ENCODE measurements at regions not wholly inside any gene's neighbourhood (a gene's known extent, or its start where the extent isn't known, plus 50 kb on each side); places are given as distances from the start of the nearest gene placed in this dataset.

- Histone ChIP-seq H3K27ac (ENCODE audit: insufficient read depth in 1 of 2, low read depth in 1 of 2, low read length in 2 of 2, poor library complexity in 1 of 2, severe bottlenecking in 2 of 2) (no peak overlapping the region), H3K27me3 (replicated peaks in 2 of 5; ENCODE audit: control insufficient read depth in 4 of 5, insufficient read depth in 5 of 5, low read length in 4 of 5) (no peaks in the 10 kb centered on the region), H3K4me3 (ENCODE audit: control insufficient read depth in 1 of 7, extremely low read depth in 1 of 7, insufficient read depth in 4 of 7, low read depth in 2 of 7, low read length in 6 of 7) (no peak overlapping the region), H3K4me1 (ENCODE audit: control extremely low read depth in 1 of 4, control insufficient read depth in 4 of 4, insufficient read depth in 4 of 4, low read length in 3 of 4) (no peaks in the 10 kb centered on the region), H3K9me3 (ENCODE audit: control extremely low read depth in 1 of 5, control insufficient read depth in 4 of 5, insufficient read depth in 2 of 5, low read depth in 1 of 5, low read length in 4 of 5) (peaks cover 0 to 13% (median 0%) of the 10 kb centered on the region in 5 experiments), H3K36me3 (ENCODE audit: control insufficient read depth in 4 of 4, insufficient read depth in 4 of 4, low read length in 3 of 4) (no peaks in the 10 kb centered on the region)
- POLR2A ChIA-PET = no interaction called here
- CTCF ChIA-PET = no interaction called here
- no peak for DNase-seq
Observed at GRCh38 chr13:89217813-89218212, 1546.6 kb downstream of the SLITRK5 start.

GRCh38 chr13:89221557-89222158 is 1550.5 kb downstream of the SLITRK5 start:
- Histone ChIP-seq H3K36me3 (ENCODE audit: control insufficient read depth in 4 of 4, insufficient read depth in 4 of 4, low read length in 3 of 4) (no peaks in the 10 kb centered on the region), H3K27ac (ENCODE audit: insufficient read depth in 1 of 2, low read depth in 1 of 2, low read length in 2 of 2, poor library complexity in 1 of 2, severe bottlenecking in 2 of 2) (no peak overlapping the region), H3K4me3 (ENCODE audit: control insufficient read depth in 1 of 7, extremely low read depth in 1 of 7, insufficient read depth in 4 of 7, low read depth in 2 of 7, low read length in 6 of 7) (no peak overlapping the region), H3K9me3 (ENCODE audit: control extremely low read depth in 1 of 5, control insufficient read depth in 4 of 5, insufficient read depth in 2 of 5, low read depth in 1 of 5, low read length in 4 of 5) (peaks cover 0 to 13% (median 0%) of the 10 kb centered on the region in 5 experiments), H3K27me3 (replicated peaks in 2 of 5; ENCODE audit: control insufficient read depth in 4 of 5, insufficient read depth in 5 of 5, low read length in 4 of 5) (no peaks in the 10 kb centered on the region), H3K4me1 (ENCODE audit: control extremely low read depth in 1 of 4, control insufficient read depth in 4 of 4, insufficient read depth in 4 of 4, low read length in 3 of 4) (no peaks in the 10 kb centered on the region)
- DNase-seq = no peak
- CTCF ChIA-PET = no interaction called here
- WGBS (ENCODE audit: insufficient coverage) = 80% methylated on average over 1 of the region's 1 CpG
- POLR2A ChIA-PET = no interaction called here

GRCh38 chr13:89227356-89227755 is 1556.2 kb downstream of the SLITRK5 start:
- no peak for DNase-seq
- ChIA-PET CTCF (no interaction called here), POLR2A (no interaction called here)
- no peaks in the 10 kb centered on the region for H3K27me3 ChIP-seq (replicated peaks in 2 of 5; ENCODE audit: control insufficient read depth in 4 of 5, insufficient read depth in 5 of 5, low read length in 4 of 5)
- no peaks in the 10 kb centered on the region for H3K36me3 ChIP-seq (ENCODE audit: control insufficient read depth in 4 of 4, insufficient read depth in 4 of 4, low read length in 3 of 4)
- H3K4me3 ChIP-seq (ENCODE audit: control insufficient read depth in 1 of 7, extremely low read depth in 1 of 7, insufficient read depth in 4 of 7, low read depth in 2 of 7, low read length in 6 of 7) = no peak overlapping the region
- H3K4me1 ChIP-seq (ENCODE audit: control extremely low read depth in 1 of 4, control insufficient read depth in 4 of 4, insufficient read depth in 4 of 4, low read length in 3 of 4) = no peaks in the 10 kb centered on the region
- WGBS (ENCODE audit: insufficient coverage) = no CpG with 5 or more reads among the region's 4 CpGs
- peaks cover 0 to 3% (median 0%) of the 10 kb centered on the region in 5 experiments for H3K9me3 ChIP-seq (ENCODE audit: control extremely low read depth in 1 of 5, control insufficient read depth in 4 of 5, insufficient read depth in 2 of 5, low read depth in 1 of 5, low read length in 4 of 5)
- no peak overlapping the region for H3K27ac ChIP-seq (ENCODE audit: insufficient read depth in 1 of 2, low read depth in 1 of 2, low read length in 2 of 2, poor library complexity in 1 of 2, severe bottlenecking in 2 of 2)

- 97% methylated on average over 5 of the region's 7 CpGs for WGBS (ENCODE audit: insufficient coverage)
- H3K27me3 ChIP-seq (replicated peaks in 2 of 5; ENCODE audit: control insufficient read depth in 4 of 5, insufficient read depth in 5 of 5, low read length in 4 of 5) = no peaks in the 10 kb centered on the region
- H3K27ac ChIP-seq (ENCODE audit: insufficient read depth in 1 of 2, low read depth in 1 of 2, low read length in 2 of 2, poor library complexity in 1 of 2, severe bottlenecking in 2 of 2) = no peak overlapping the region
- POLR2A ChIA-PET = no interaction called here
- H3K36me3 ChIP-seq (ENCODE audit: control insufficient read depth in 4 of 4, insufficient read depth in 4 of 4, low read length in 3 of 4) = no peaks in the 10 kb centered on the region
- no peak overlapping the region for H3K4me3 ChIP-seq (ENCODE audit: control insufficient read depth in 1 of 7, extremely low read depth in 1 of 7, insufficient read depth in 4 of 7, low read depth in 2 of 7, low read length in 6 of 7)
- H3K4me1 ChIP-seq (ENCODE audit: control extremely low read depth in 1 of 4, control insufficient read depth in 4 of 4, insufficient read depth in 4 of 4, low read length in 3 of 4) = no peaks in the 10 kb centered on the region
- H3K9me3 ChIP-seq (ENCODE audit: control extremely low read depth in 1 of 5, control insufficient read depth in 4 of 5, insufficient read depth in 2 of 5, low read depth in 1 of 5, low read length in 4 of 5) = peaks cover 0 to 2% (median 0%) of the 10 kb centered on the region in 5 experiments
- CTCF ChIA-PET = no interaction called here
- DNase-seq = no peak
Observed at GRCh38 chr13:89238496-89238895, 1567.3 kb downstream of the SLITRK5 start.

- H3K27ac ChIP-seq (ENCODE audit: insufficient read depth in 1 of 2, low read depth in 1 of 2, low read length in 2 of 2, poor library complexity in 1 of 2, severe bottlenecking in 2 of 2) = no peak overlapping the region
- CTCF ChIA-PET = no interaction called here
Observed at GRCh38 chr13:89239361-89240127, 1568.4 kb downstream of the SLITRK5 start.

GRCh38 chr13:89255844-89256406 is 1584.8 kb downstream of the SLITRK5 start:
- 94% methylated on average over 2 of the region's 3 CpGs for WGBS (ENCODE audit: insufficient coverage)
- H3K9me3 ChIP-seq (ENCODE audit: control extremely low read depth in 1 of 5, control insufficient read depth in 4 of 5, insufficient read depth in 2 of 5, low read depth in 1 of 5, low read length in 4 of 5) = peaks cover 0 to 2% (median 0%) of the 10 kb centered on the region in 5 experiments
- H3K4me3 ChIP-seq (ENCODE audit: control insufficient read depth in 1 of 7, extremely low read depth in 1 of 7, insufficient read depth in 4 of 7, low read depth in 2 of 7, low read length in 6 of 7) = no peak overlapping the region
- DNase-seq = no peak
- H3K4me1 ChIP-seq (ENCODE audit: control extremely low read depth in 1 of 4, control insufficient read depth in 4 of 4, insufficient read depth in 4 of 4, low read length in 3 of 4) = no peaks in the 10 kb centered on the region
- H3K36me3 ChIP-seq (ENCODE audit: control insufficient read depth in 4 of 4, insufficient read depth in 4 of 4, low read length in 3 of 4) = no peaks in the 10 kb centered on the region
- no peaks in the 10 kb centered on the region for H3K27me3 ChIP-seq (replicated peaks in 2 of 5; ENCODE audit: control insufficient read depth in 4 of 5, insufficient read depth in 5 of 5, low read length in 4 of 5)
- H3K27ac ChIP-seq (ENCODE audit: insufficient read depth in 1 of 2, low read depth in 1 of 2, low read length in 2 of 2, poor library complexity in 1 of 2, severe bottlenecking in 2 of 2) = no peak overlapping the region
- POLR2A ChIA-PET = no interaction called here
- CTCF ChIA-PET = no interaction called here

More at GRCh38 chr13:89239361-89240127, 1568.4 kb downstream of the SLITRK5 start:
- Histone ChIP-seq H3K9me3 (ENCODE audit: control extremely low read depth in 1 of 5, control insufficient read depth in 4 of 5, insufficient read depth in 2 of 5, low read depth in 1 of 5, low read length in 4 of 5) (peaks cover 0 to 2% (median 0%) of the 10 kb centered on the region in 5 experiments), H3K4me3 (ENCODE audit: control insufficient read depth in 1 of 7, extremely low read depth in 1 of 7, insufficient read depth in 4 of 7, low read depth in 2 of 7, low read length in 6 of 7) (no peak overlapping the region), H3K4me1 (ENCODE audit: control extremely low read depth in 1 of 4, control insufficient read depth in 4 of 4, insufficient read depth in 4 of 4, low read length in 3 of 4) (no peaks in the 10 kb centered on the region), H3K27me3 (replicated peaks in 2 of 5; ENCODE audit: control insufficient read depth in 4 of 5, insufficient read depth in 5 of 5, low read length in 4 of 5) (no peaks in the 10 kb centered on the region), H3K36me3 (ENCODE audit: control insufficient read depth in 4 of 4, insufficient read depth in 4 of 4, low read length in 3 of 4) (no peaks in the 10 kb centered on the region)
- WGBS (ENCODE audit: insufficient coverage) = no CpG with 5 or more reads among the region's 1 CpG
- no peak for DNase-seq
- POLR2A ChIA-PET = no interaction called here

DNA sequence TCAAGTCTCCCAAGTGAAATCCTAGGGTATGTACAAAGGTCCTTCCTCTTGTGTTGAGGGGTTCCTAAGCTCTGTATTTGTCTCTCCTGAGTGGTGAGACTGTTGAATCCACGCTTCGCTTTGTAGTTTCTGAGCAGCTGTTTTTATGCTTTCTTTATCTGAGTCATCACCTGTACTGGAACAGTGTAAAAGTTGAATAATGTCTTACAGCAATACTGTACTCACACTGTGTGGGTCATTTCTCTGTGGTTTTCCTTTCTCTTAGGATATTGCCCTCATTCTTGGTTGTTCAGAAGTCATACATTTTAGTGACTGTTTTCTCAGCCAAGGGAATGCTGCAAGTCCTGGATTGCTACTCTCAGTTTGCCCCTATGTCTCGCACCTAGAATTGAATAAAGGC is 1596.6 kb downstream of the SLITRK5 start:
- 83% methylated on average over 1 of the region's 3 CpGs for WGBS (ENCODE audit: insufficient coverage)
- POLR2A ChIA-PET = no interaction called here
- DNase-seq = no peak
- Histone ChIP-seq H3K27ac (ENCODE audit: insufficient read depth in 1 of 2, low read depth in 1 of 2, low read length in 2 of 2, poor library complexity in 1 of 2, severe bottlenecking in 2 of 2) (no peak overlapping the region), H3K4me1 (ENCODE audit: control extremely low read depth in 1 of 4, control insufficient read depth in 4 of 4, insufficient read depth in 4 of 4, low read length in 3 of 4) (no peaks in the 10 kb centered on the region), H3K9me3 (ENCODE audit: control extremely low read depth in 1 of 5, control insufficient read depth in 4 of 5, insufficient read depth in 2 of 5, low read depth in 1 of 5, low read length in 4 of 5) (no peaks in the 10 kb centered on the region), H3K27me3 (replicated peaks in 2 of 5; ENCODE audit: control insufficient read depth in 4 of 5, insufficient read depth in 5 of 5, low read length in 4 of 5) (no peaks in the 10 kb centered on the region), H3K4me3 (ENCODE audit: control insufficient read depth in 1 of 7, extremely low read depth in 1 of 7, insufficient read depth in 4 of 7, low read depth in 2 of 7, low read length in 6 of 7) (no peak overlapping the region), H3K36me3 (ENCODE audit: control insufficient read depth in 4 of 4, insufficient read depth in 4 of 4, low read length in 3 of 4) (no peaks in the 10 kb centered on the region)
- CTCF ChIA-PET = interaction anchor here (0.5 kb wide), 1 partner anchor 845 kb away, joined by 3 read pairs; no protein-coding TSS in a partner anchor
